GM19193 (cell line): ENCODE measurements at regions not wholly inside any gene's neighbourhood (a gene's known extent, or its start where the extent isn't known, plus 50 kb on each side); places are given as distances from the start of the nearest gene placed in this dataset.

Source experiments
- POLR2A ChIP-seq: IDR thresholded peaks from 4 replicates; pipeline ENCODE4 v1.6.1; 2011; ENCODE audit not compliant: insufficient read depth, insufficient read length; ENCODE audit errors: extremely low read depth

GRCh38 chr22:46047226-46047625, 70.3 kb upstream of the WNT7B start:
- no peak for TF ChIP-seq POLR2A

GRCh38 chr22:46047841-46048595, 71.1 kb upstream of the WNT7B start:
- TF ChIP-seq POLR2A: no peak

GRCh38 chr22:46049726-46050450, 72.9 kb upstream of the WNT7B start:
- TF ChIP-seq POLR2A: no peak

- no peak for TF ChIP-seq POLR2A
Measured at GRCh38 chr22:46050451-46050845, 73.5 kb upstream of the WNT7B start.

GRCh38 chr22:46050916-46051614, 74.1 kb upstream of the WNT7B start:
- TF ChIP-seq POLR2A: no peak

GRCh38 chr22:46051646-46052045, 74.7 kb upstream of the WNT7B start:
- no peak for TF ChIP-seq POLR2A

- TF ChIP-seq POLR2A: no peak
Measured at GRCh38 chr22:46052331-46052771, 75.4 kb upstream of the WNT7B start.

- TF ChIP-seq POLR2A: no peak
Measured at GRCh38 chr22:46052801-46053562, 76.0 kb upstream of the WNT7B start.

GRCh38 chr22:46053563-46054090, 76.7 kb upstream of the WNT7B start:
- no peak for TF ChIP-seq POLR2A

GRCh38 chr22:46054091-46055073, 77.4 kb upstream of the WNT7B start:
- TF ChIP-seq POLR2A: peak; percentile 56

- no peak for TF ChIP-seq POLR2A
Measured at GRCh38 chr22:46055181-46055875, 78.4 kb upstream of the WNT7B start.

GRCh38 chr22:46055911-46056545, 79.1 kb upstream of the WNT7B start:
- TF ChIP-seq POLR2A: no peak

- no peak for TF ChIP-seq POLR2A
Measured at GRCh38 chr22:46056546-46057245, 79.7 kb upstream of the WNT7B start.
